NCI-H1436 treated with DMSO at 0.1 percent for 48 hours (cell line): ENCODE measurements at regions not wholly inside any gene's neighbourhood (a gene's known extent, or its start where the extent isn't known, plus 50 kb on each side); places are given as distances from the start of the nearest gene placed in this dataset.
"Not testable (repeated sequence)": the region's sequence is repeated elsewhere in the genome, so short reads cannot be mapped to it uniquely, and the experiment has no call there.

Source experiments
- DNase-seq: peaks from one replicate; lab custom pipeline; 2025; lab: John Stamatoyannopoulos, UW

GRCh38 chr10:118870467-118871243, 115.9 kb upstream of the CACUL1 start:
- DNase-seq: no peak

- DNase-seq: no peak
These were observed 116.6 kb upstream of the CACUL1 start for GRCh38 chr10:118871244-118871865.

GRCh38 chr10:118873091-118873737, 118.4 kb upstream of the CACUL1 start:
- no peak for DNase-seq

- DNase-seq: no peak
These were observed 119.0 kb upstream of the CACUL1 start for GRCh38 chr10:118873738-118874105.

- no peak for DNase-seq
These were observed 119.4 kb upstream of the CACUL1 start for GRCh38 chr10:118874171-118874570.

- DNase-seq: no peak
These were observed 120.3 kb upstream of the CACUL1 start for GRCh38 chr10:118875087-118875486.

GRCh38 chr10:118882741-118883140, 128.0 kb upstream of the CACUL1 start:
- no peak for DNase-seq

- no peak for DNase-seq
These were observed 137.3 kb upstream of the NANOS1 start for GRCh38 chr10:118892255-118892654.

- not testable (repeated sequence) for DNase-seq
These were observed 134.6 kb upstream of the NANOS1 start for GRCh38 chr10:118894891-118895290.

GRCh38 chr10:118900617-118901016, 128.9 kb upstream of the NANOS1 start:
- no peak for DNase-seq

- no peak for DNase-seq
These were observed 128.1 kb upstream of the NANOS1 start for GRCh38 chr10:118901380-118901779.

- DNase-seq: no peak
These were observed 127.6 kb upstream of the NANOS1 start for GRCh38 chr10:118901906-118902305.

- not testable (repeated sequence) for DNase-seq
These were observed 126.9 kb upstream of the NANOS1 start for GRCh38 chr10:118902656-118903055.

GRCh38 chr10:118903251-118903650, 126.3 kb upstream of the NANOS1 start:
- DNase-seq: no peak

GRCh38 chr10:118903691-118904090, 125.8 kb upstream of the NANOS1 start:
- DNase-seq: no peak

GRCh38 chr10:118904286-118904685, 125.2 kb upstream of the NANOS1 start:
- DNase-seq: no peak

GRCh38 chr10:118907051-118907450, 122.5 kb upstream of the NANOS1 start:
- no peak for DNase-seq

- DNase-seq: no peak
These were observed 120.8 kb upstream of the NANOS1 start for GRCh38 chr10:118908557-118909256.

GRCh38 chr10:118910702-118911101, 118.8 kb upstream of the NANOS1 start:
- no peak for DNase-seq

- no peak for DNase-seq
These were observed 118.2 kb upstream of the NANOS1 start for GRCh38 chr10:118911363-118911762.

- DNase-seq: no peak
These were observed 116.4 kb upstream of the NANOS1 start for GRCh38 chr10:118912961-118913600.

GRCh38 chr10:118913825-118914224, 115.7 kb upstream of the NANOS1 start:
- DNase-seq: no peak
